Right renal pelvis (tissue), 4 donors: ENCODE measurements at regions not wholly inside any gene's neighbourhood (a gene's known extent, or its start where the extent isn't known, plus 50 kb on each side); places are given as distances from the start of the nearest gene placed in this dataset.
A peak's percentile ranks its signal among the peaks of the same experiment; 100 is the strongest.
"Not testable (repeated sequence)": the region's sequence is repeated elsewhere in the genome, so short reads cannot be mapped to it uniquely, and the experiment has no call there.

Experiments used
- DNase-seq, 4 donors: peaks; one replicate each; pipeline ENCODE4 v3.0.0-alpha.2; 2013; ENCODE audit warnings: low read depth in 4 of 4, low spot score in 3 of 4, missing footprints in 1 of 4

GRCh38 chr11:87779276-87780067 lies 395.8 kb downstream of the RAB38 start:
- DNase-seq, result no peak

DNA sequence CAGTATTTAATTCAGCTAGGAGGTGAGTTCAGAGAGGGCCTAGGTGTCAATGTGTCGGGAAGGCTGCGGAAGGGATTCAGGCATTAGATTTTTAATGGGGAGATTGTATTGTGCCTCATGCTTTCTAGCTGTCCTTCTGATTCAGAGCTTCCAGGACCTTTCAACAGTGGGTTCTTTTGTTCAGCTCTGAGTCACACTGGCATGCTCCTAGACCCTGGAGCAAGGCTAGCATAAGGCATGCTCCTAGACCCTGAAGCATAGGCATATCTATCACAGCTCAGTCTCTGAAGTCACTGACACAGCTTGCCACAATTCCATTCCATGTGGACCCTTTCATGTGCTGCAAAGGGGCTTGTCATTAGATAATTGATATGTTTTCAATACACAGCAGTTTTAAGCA lies 396.9 kb downstream of the RAB38 start:
- DNase-seq, result no peak

GRCh38 chr11:87775036-87775435 lies 400.2 kb downstream of the RAB38 start:
- DNase-seq, result no peak

- no peak for DNase-seq
These were observed 405.6 kb downstream of the RAB38 start for GRCh38 chr11:87769661-87770060.

- DNase-seq, result no peak
These were observed 407.6 kb downstream of the RAB38 start for GRCh38 chr11:87767615-87768014.

- DNase-seq, result not testable (repeated sequence)
These were observed 411.2 kb downstream of the RAB38 start for GRCh38 chr11:87764075-87764474.

- no peak for DNase-seq
These were observed 420.6 kb downstream of the RAB38 start for GRCh38 chr11:87754685-87755084.

DNA sequence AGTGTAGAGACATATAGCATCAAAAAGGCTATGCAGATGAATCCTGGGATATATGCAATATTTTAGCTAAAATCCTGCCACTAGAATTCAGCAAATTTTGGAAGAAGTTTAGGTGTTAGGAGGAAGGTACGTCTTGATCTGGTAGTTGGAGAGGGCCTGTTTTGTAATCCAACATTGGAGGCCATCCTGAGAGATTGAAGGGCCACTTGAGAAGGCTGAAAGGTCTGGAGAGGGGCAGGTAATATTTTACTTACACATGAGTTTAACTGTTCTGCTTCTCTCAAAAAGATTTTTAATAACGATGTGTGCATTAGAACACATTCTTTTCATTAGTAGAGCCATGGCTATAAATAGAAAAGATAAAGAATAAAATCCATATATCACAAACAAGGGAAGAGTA lies 422.1 kb downstream of the RAB38 start:
- no peak for DNase-seq

GRCh38 chr11:87743007-87743406 lies 432.2 kb downstream of the RAB38 start:
- no peak for DNase-seq

DNA sequence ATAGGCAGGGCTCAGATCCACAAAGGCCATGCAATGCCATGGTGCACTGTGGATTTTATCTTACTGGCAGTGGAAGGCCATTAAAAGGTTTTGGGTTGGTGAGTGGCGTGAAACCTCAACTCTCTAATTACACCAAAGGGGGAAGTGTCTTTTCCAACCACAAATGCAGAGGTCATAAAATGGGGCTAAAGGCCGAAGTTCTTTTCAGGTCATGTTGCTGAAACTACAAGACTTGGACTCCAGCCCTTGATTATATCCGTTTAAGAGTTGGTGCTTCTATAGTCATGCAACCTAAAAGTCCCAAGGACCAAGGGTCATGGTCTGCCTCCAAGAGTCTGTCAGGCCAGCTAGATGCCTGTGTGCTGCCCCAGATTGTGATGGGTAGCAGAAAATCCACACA lies 434.3 kb downstream of the RAB38 start:
- DNase-seq, result no peak

GRCh38 chr11:87740451-87740850 lies 434.8 kb downstream of the RAB38 start:
- DNase-seq, result no peak

DNA sequence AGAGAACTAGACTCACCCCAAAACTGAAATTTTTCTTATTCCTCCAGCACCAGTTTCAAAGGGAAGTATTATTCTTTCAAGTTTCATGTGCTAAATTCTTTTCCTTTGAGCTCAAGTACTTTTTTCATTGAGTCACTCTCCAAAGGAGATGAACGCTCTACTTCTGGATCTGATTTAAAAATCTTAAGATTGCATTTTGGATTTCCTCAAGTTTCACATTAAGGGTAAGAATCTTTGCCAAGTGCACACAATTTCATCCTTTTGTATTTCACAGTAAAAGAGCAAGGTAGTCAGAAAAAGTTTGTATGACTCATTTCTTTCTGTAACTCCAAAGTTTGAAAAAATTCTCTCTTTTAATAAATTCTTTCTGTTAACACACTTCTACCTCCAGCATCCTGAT lies 435.5 kb downstream of the RAB38 start:
- DNase-seq, result no peak

DNA sequence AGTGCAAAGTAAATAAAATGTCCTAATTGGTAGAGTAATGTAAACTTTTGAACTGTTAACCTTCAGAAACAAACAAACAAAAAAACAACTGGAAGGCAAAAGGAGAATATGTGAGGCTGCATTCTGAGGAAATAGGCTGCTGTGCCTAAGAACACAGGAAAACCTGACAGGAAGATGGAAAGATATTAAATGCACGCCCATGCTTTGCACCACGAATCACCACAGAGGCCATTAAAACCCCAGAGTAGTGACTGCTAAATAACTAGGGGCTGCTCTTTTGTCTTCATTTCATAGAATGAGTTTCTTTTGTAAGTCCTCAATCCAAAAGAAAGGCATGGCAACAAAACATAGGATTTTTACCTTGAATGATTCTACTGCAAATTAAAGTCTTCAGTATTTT lies 436.0 kb downstream of the RAB38 start:
- DNase-seq, result peak in 1 of 4 donors; percentile 10

- DNase-seq, result no peak
These were observed 438.3 kb downstream of the RAB38 start for GRCh38 chr11:87736928-87737327.

GRCh38 chr11:87726506-87726905 lies 448.7 kb downstream of the RAB38 start:
- no peak for DNase-seq

- no peak for DNase-seq
These were observed 450.9 kb downstream of the RAB38 start for GRCh38 chr11:87724358-87724757.

GRCh38 chr11:87722756-87723565 lies 452.3 kb downstream of the RAB38 start:
- DNase-seq, result no peak

DNA sequence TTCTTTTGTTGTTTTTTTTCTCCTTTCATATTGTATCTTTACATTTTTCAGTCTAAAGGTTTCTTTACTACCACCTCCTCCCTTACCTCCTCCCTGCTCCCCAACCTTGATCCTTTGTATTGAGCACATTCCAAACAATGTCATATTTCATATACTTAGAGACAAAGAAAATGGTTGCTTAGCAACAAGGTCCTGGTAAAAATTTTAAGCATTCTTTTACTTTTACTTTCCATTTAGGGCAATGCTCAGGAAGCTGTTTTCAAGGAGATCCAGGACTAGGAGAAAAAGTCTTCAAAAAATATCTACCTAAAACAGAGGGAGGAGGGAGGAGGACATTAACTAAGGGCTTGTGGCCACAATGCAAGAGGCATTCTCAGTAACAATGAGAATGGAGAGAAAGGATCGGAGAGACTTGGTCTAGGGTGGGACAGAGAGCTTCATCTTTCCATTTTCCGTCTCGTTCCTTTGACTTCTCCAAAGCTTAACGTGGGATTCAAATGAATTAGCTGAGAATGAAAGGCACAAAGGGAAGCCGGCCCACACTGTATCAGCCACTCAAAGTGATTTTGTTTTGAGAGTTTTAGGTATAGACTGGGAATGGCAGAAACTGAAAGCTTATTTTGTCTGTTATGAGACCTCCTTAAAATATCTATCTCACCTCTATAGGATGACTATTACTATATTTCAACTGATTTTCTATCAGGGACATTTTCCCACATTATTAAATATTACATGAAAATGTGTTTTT lies 455.7 kb downstream of the RAB38 start:
- no peak for DNase-seq

DNA sequence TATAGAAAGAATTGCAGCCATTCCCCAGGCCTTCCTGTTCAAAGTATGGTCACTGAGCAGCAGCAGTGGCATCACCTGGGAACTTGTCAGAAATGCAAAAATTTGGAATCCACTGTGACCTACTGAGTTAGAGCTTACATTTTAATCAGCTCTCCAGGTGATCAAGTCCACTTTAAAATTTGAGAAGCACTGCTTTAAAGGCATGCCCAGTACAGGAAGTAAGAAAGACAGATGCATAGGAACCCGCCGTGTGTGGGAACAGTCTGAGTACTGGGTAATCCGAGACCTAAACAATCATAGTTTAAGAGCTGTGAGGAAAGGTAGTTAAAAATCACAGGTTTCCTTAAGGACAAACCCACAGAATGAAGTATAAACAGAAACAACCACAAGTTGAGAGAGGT lies 462.4 kb downstream of the RAB38 start:
- DNase-seq, result peak in 1 of 4 donors; percentile 29

DNA sequence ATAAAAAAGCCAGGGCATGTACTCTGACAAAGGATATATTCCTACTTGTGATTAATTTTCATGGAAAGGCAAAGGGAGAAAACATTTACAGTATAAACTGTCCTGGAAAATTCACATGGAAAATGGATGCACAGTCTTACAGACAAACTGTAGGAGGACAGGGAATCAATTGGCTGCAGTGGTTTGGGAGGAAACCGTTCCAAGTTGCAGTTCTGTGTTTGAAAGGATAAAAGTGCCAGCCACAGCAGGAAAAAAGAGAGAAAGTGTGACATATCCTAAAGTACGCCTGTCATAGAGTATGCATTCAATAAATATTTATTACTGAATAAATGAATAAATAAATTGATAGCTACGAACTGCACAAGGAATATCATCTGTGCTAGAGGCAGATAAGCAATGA lies 462.9 kb downstream of the RAB38 start:
- no peak for DNase-seq

- DNase-seq, result not testable (repeated sequence)
These were observed 471.7 kb downstream of the RAB38 start for GRCh38 chr11:87703589-87703988.
